ENCODE measurements at regions not wholly inside any gene's neighbourhood (a gene's known extent, or its start where the extent isn't known, plus 50 kb on each side); places are given as distances from the start of the nearest gene placed in this dataset.

- H3K4me2 ChIP-seq, result no peak overlapping the region
- H3K79me2 ChIP-seq (ENCODE audit: insufficient read depth, low read depth), result no peaks in the 10 kb centered on the region
- H3K36me3 ChIP-seq (ENCODE audit: insufficient read depth), result no peaks in the 10 kb centered on the region
- H3K9ac ChIP-seq, result no peak overlapping the region
- no peaks in the 10 kb centered on the region for H3K27me3 ChIP-seq (ENCODE audit: insufficient read depth, low read depth)
- TF ChIP-seq CTCF (conservative IDR thresholded peaks at IDR 0.05; ENCODE audit: low read depth, low read length), result no peak
- no peak overlapping the region for H3K27ac ChIP-seq
- H3K4me3 ChIP-seq (IDR thresholded peaks at IDR 0.05; ENCODE audit: insufficient read depth, low read depth, low read length), result no peak overlapping the region
- H4K20me1 ChIP-seq (ENCODE audit: insufficient read depth), result no peaks in the 10 kb centered on the region
- H2AFZ ChIP-seq (ENCODE audit: low read depth), result no peak overlapping the region
- H3K4me1 ChIP-seq (ENCODE audit: low read depth, poor library complexity, severe bottlenecking), result no peaks in the 10 kb centered on the region
Measured at GRCh38 chr18:7470101-7470500, 97.0 kb upstream of the PTPRM start.

GRCh38 chr18:7470503-7470902, 96.6 kb upstream of the PTPRM start:
- no peaks in the 10 kb centered on the region for H4K20me1 ChIP-seq (ENCODE audit: insufficient read depth)
- H3K9ac ChIP-seq, result no peak overlapping the region
- no peak overlapping the region for H2AFZ ChIP-seq (ENCODE audit: low read depth)
- no peaks in the 10 kb centered on the region for H3K27me3 ChIP-seq (ENCODE audit: insufficient read depth, low read depth)
- H3K79me2 ChIP-seq (ENCODE audit: insufficient read depth, low read depth), result no peaks in the 10 kb centered on the region
- H3K27ac ChIP-seq, result no peak overlapping the region
- no peak for TF ChIP-seq CTCF (conservative IDR thresholded peaks at IDR 0.05; ENCODE audit: low read depth, low read length)
- H3K4me1 ChIP-seq (ENCODE audit: low read depth, poor library complexity, severe bottlenecking), result no peaks in the 10 kb centered on the region
- no peak overlapping the region for H3K4me2 ChIP-seq
- no peaks in the 10 kb centered on the region for H3K36me3 ChIP-seq (ENCODE audit: insufficient read depth)
- no peak overlapping the region for H3K4me3 ChIP-seq (IDR thresholded peaks at IDR 0.05; ENCODE audit: insufficient read depth, low read depth, low read length)

- Histone ChIP-seq H3K27ac (no peak overlapping the region), H3K9ac (no peak overlapping the region), H4K20me1 (ENCODE audit: insufficient read depth) (no peaks in the 10 kb centered on the region), H3K79me2 (ENCODE audit: insufficient read depth, low read depth) (no peaks in the 10 kb centered on the region), H3K4me2 (no peak overlapping the region), H3K36me3 (ENCODE audit: insufficient read depth) (no peaks in the 10 kb centered on the region), H3K4me3 (IDR thresholded peaks at IDR 0.05; ENCODE audit: insufficient read depth, low read depth, low read length) (no peak overlapping the region), H3K27me3 (ENCODE audit: insufficient read depth, low read depth) (no peaks in the 10 kb centered on the region), H2AFZ (ENCODE audit: low read depth) (no peak overlapping the region), H3K4me1 (ENCODE audit: low read depth, poor library complexity, severe bottlenecking) (no peaks in the 10 kb centered on the region)
- TF ChIP-seq CTCF (conservative IDR thresholded peaks at IDR 0.05; ENCODE audit: low read depth, low read length), result no peak
Measured at GRCh38 chr18:7476386-7476785, 90.7 kb upstream of the PTPRM start.

- TF ChIP-seq CTCF (conservative IDR thresholded peaks at IDR 0.05; ENCODE audit: low read depth, low read length), result no peak
- Histone ChIP-seq H4K20me1 (ENCODE audit: insufficient read depth) (no peaks in the 10 kb centered on the region), H3K4me2 (no peak overlapping the region), H3K4me1 (ENCODE audit: low read depth, poor library complexity, severe bottlenecking) (no peaks in the 10 kb centered on the region), H3K27ac (no peak overlapping the region), H3K9ac (no peak overlapping the region), H3K27me3 (ENCODE audit: insufficient read depth, low read depth) (no peaks in the 10 kb centered on the region), H3K4me3 (IDR thresholded peaks at IDR 0.05; ENCODE audit: insufficient read depth, low read depth, low read length) (no peak overlapping the region), H2AFZ (ENCODE audit: low read depth) (no peak overlapping the region), H3K36me3 (ENCODE audit: insufficient read depth) (no peaks in the 10 kb centered on the region), H3K79me2 (ENCODE audit: insufficient read depth, low read depth) (no peaks in the 10 kb centered on the region)
Measured at GRCh38 chr18:7479756-7480155, 87.4 kb upstream of the PTPRM start.

GRCh38 chr18:7480879-7481278, 86.2 kb upstream of the PTPRM start:
- Histone ChIP-seq H2AFZ (ENCODE audit: low read depth) (no peak overlapping the region), H4K20me1 (ENCODE audit: insufficient read depth) (no peaks in the 10 kb centered on the region), H3K36me3 (ENCODE audit: insufficient read depth) (no peaks in the 10 kb centered on the region), H3K4me2 (no peak overlapping the region), H3K79me2 (ENCODE audit: insufficient read depth, low read depth) (no peaks in the 10 kb centered on the region), H3K4me3 (IDR thresholded peaks at IDR 0.05; ENCODE audit: insufficient read depth, low read depth, low read length) (no peak overlapping the region), H3K27ac (no peak overlapping the region), H3K9ac (no peak overlapping the region), H3K27me3 (ENCODE audit: insufficient read depth, low read depth) (no peaks in the 10 kb centered on the region), H3K4me1 (ENCODE audit: low read depth, poor library complexity, severe bottlenecking) (no peaks in the 10 kb centered on the region)
- TF ChIP-seq CTCF (conservative IDR thresholded peaks at IDR 0.05; ENCODE audit: low read depth, low read length), result no peak

All from KMS-11 (cell line).